ENCODE measurements at regions not wholly inside any gene's neighbourhood (a gene's known extent, or its start where the extent isn't known, plus 50 kb on each side); places are given as distances from the start of the nearest gene placed in this dataset.

DNA sequence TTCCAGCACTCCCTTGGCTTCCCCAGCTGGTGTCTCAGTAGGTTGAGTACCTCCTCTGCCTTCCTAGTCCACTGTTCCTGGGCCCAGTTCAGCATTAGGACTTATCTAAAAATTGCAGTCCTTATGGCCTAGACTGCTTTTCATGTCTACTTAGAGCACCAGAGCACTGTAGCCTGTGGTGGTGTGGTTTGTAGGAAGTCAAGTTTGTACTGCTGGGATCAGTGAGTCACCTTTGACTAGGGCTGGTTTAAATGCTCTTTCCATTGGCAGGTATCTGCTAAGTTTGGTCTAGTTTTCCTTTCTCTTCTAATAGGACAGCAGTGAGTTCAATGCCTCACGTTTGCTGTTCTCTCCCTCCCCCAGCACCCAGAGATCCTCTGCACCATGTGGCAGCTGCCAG, 233.6 kb upstream of the WDFY3 start:
- Histone ChIP-seq H4K20me1 (replicated peaks; ENCODE audit: control insufficient read depth, extremely low read depth, insufficient read depth, low read length) (no peaks in the 10 kb centered on the region), H3K4me1 (ENCODE audit: control insufficient read depth, extremely low read depth, insufficient read depth, low read length) (no peaks in the 10 kb centered on the region), H3K9ac (replicated peaks; ENCODE audit: extremely low read depth, insufficient read depth, low read length) (no peak overlapping the region), H3K27me3 (ENCODE audit: control insufficient read depth in 2 of 2, insufficient read depth in 2 of 2, low read length in 2 of 2) (no peaks in the 10 kb centered on the region), H3K9me1 (replicated peaks; ENCODE audit: control insufficient read depth, extremely low read depth, insufficient read depth, low read length) (no peaks in the 10 kb centered on the region), H3K4me3 (replicated peaks in 1 of 3; ENCODE audit: insufficient read depth in 1 of 3, low read depth in 1 of 3, low read length in 3 of 3) (no peak overlapping the region), H3K9me3 (replicated peaks; ENCODE audit: control insufficient read depth, insufficient read depth, low read length) (no peaks in the 10 kb centered on the region), H3K79me2 (ENCODE audit: control insufficient read depth, insufficient read depth, low read length) (no peaks in the 10 kb centered on the region), H3K27ac (ENCODE audit: insufficient read depth, low read depth, low read length) (no peak overlapping the region), H3K36me3 (ENCODE audit: control insufficient read depth in 2 of 2, extremely low read depth in 1 of 2, insufficient read depth in 2 of 2, low read length in 2 of 2) (no peaks in the 10 kb centered on the region), H3K4me2 (ENCODE audit: insufficient read depth, low read length) (no peak overlapping the region), H2AFZ (ENCODE audit: low read depth, low read length) (no peak overlapping the region)
- intact Hi-C loops (cut with micrococcal nuclease), result no loop called here
- dilution Hi-C loops (cut with MboI; ENCODE audit: extremely low pct_ligation_motif_present, low sequenced_read_pairs), result no loop called here
- FAIRE-seq (no peak), DNase-seq (ENCODE audit: low read depth, low spot score) (no peak)
- ChIA-PET POLR2A (no interaction called here), CTCF (no interaction called here)
- TF ChIP-seq GATA2 (IDR thresholded peaks at IDR 0.05; ENCODE audit: insufficient read depth, insufficient read length, low read depth, low read length) (no peak), POLR2AphosphoS5 (IDR thresholded peaks at IDR 0.05; ENCODE audit: insufficient read depth, low read depth, low read length) (no peak), MYC (IDR thresholded peaks at IDR 0.05; ENCODE audit: low read depth, low read length) (no peak), JUN (IDR thresholded peaks at IDR 0.05; ENCODE audit: borderline replicate concordance, insufficient read depth, insufficient read length, low read depth) (no peak)
- BruUV-seq (replicated peaks), result no TSS peak

DNA sequence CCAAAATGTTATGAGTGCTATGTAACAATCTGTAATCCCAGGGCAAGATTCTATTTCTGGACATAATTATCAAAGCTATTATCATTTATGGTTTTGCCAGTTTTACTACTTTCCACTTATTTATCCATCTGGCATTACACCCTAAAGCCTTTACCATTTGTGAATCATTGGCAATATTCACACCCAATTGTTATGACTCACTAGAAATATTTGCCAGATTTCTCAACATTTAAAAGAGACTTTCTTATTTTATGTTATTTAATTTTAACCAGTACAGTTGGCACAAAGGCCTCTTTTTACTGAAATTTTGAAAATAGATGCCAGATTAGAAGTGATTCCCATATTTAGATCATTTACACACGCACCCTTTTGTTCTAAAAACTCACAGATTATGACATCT, 242.7 kb upstream of the WDFY3 start:
- Histone ChIP-seq H3K36me3 (ENCODE audit: control insufficient read depth in 2 of 2, extremely low read depth in 1 of 2, insufficient read depth in 2 of 2, low read length in 2 of 2) (no peaks in the 10 kb centered on the region), H3K79me2 (ENCODE audit: control insufficient read depth, insufficient read depth, low read length) (no peaks in the 10 kb centered on the region), H3K9me3 (replicated peaks; ENCODE audit: control insufficient read depth, insufficient read depth, low read length) (no peaks in the 10 kb centered on the region), H3K4me1 (ENCODE audit: control insufficient read depth, extremely low read depth, insufficient read depth, low read length) (no peaks in the 10 kb centered on the region), H3K9me1 (replicated peaks; ENCODE audit: control insufficient read depth, extremely low read depth, insufficient read depth, low read length) (no peaks in the 10 kb centered on the region), H3K4me3 (replicated peaks in 1 of 3; ENCODE audit: insufficient read depth in 1 of 3, low read depth in 1 of 3, low read length in 3 of 3) (no peak overlapping the region), H3K4me2 (ENCODE audit: insufficient read depth, low read length) (no peak overlapping the region), H3K27me3 (ENCODE audit: control insufficient read depth in 2 of 2, insufficient read depth in 2 of 2, low read length in 2 of 2) (no peaks in the 10 kb centered on the region), H2AFZ (ENCODE audit: low read depth, low read length) (no peak overlapping the region), H3K27ac (ENCODE audit: insufficient read depth, low read depth, low read length) (no peak overlapping the region), H3K9ac (replicated peaks; ENCODE audit: extremely low read depth, insufficient read depth, low read length) (no peak overlapping the region), H4K20me1 (replicated peaks; ENCODE audit: control insufficient read depth, extremely low read depth, insufficient read depth, low read length) (no peaks in the 10 kb centered on the region)
- FAIRE-seq (no peak), DNase-seq (ENCODE audit: low read depth, low spot score) (no peak)
- TF ChIP-seq FOS (IDR thresholded peaks at IDR 0.05; ENCODE audit: borderline replicate concordance, insufficient read depth, low read length) (no peak), GATA2 (IDR thresholded peaks at IDR 0.05; ENCODE audit: insufficient read depth, insufficient read length, low read depth, low read length) (no peak)
- BruUV-seq (replicated peaks), result no TSS peak
- ChIA-PET POLR2A (no interaction called here), CTCF (no interaction called here)
- intact Hi-C loops (cut with micrococcal nuclease) (no loop called here), dilution Hi-C loops (cut with MboI; ENCODE audit: extremely low pct_ligation_motif_present, low sequenced_read_pairs) (no loop called here)
